HG02884 (cell line): ENCODE measurements at regions not wholly inside any gene's neighbourhood (a gene's known extent, or its start where the extent isn't known, plus 50 kb on each side); places are given as distances from the start of the nearest gene placed in this dataset.

Source experiments
- ATAC-seq: cut with Tn5 transposase; IDR thresholded peaks from one replicate; pipeline ENCODE4 v1.9.1; 2021; ENCODE audit warnings: mild to moderate bottlenecking, moderate library complexity; ENCODE audit not compliant: unreplicated experiment

DNA sequence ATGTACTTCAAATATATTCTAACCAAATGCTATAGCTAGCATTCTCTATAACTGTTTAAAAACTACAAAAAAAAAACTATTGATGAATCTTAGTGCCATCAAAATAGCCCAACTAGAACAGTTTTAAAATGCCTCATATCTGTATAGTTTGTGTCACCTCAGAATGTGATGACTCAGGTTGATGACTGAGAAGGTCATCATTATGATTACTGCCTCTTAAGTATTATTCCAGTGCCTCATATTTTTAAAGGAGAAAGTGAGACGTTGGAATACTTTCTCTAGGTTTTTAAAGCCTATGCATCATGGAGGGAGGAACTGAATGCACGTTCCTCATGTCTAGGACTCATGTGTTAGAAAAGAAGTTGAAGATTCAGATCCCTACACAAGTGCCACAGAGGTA, 88.2 kb downstream of the TMA16 start:
- no peak for ATAC-seq

DNA sequence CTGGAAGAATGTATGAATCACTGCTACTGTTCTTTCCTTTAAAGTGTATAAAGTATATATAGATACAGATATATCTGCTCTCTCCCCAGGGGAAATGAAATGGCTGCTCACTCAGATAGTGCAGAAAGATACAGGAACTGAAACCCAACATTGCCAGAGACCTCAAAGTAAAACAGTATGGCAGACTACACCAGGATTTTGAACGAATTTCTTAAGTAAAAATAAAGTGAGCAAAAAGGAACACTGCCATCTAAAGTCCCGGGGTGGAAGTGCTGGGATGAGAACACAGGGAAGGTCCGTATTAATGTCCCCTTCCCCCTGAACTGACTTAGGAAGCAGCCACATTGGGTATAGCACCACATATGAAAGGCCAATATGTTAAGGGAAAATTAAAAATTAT, 93.4 kb downstream of the TMA16 start:
- ATAC-seq: peak; percentile 50

DNA sequence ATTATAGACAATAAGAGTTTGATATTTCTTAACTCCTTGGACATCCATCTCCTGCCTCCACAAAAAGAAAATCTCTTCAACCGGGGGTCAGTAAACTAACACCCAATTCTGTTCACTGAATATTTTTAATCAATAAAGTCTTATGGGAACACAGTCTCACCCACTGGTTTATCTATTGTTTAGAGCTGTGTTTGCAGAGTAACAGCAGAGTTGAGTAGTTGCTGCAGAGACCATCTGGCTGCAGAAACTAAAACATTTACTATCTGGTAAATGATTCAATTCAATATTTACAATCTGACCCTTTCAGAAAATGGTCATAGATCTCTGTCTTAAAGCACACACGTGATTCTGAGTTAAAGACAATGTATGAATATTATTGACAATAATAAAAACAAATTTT, 94.0 kb downstream of the TMA16 start:
- no peak for ATAC-seq

DNA sequence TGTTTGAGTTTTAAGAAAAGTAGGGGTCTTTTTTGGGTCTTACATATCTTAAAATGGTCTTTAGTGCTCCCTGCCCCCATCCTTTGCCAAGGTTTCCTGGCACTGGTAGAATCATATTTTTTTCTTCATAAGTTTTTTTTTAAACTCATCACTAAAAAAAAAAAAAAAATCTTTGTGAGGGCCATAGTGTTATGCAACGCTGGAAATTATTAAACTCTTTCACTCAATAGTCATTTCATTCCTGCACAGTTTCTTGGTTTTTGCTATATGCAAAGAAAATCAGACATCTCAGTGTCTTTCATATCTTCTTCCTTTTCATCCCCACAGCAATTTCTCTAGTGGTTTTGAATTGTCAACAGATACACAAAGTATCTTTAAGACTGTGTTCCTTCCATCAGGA, 95.6 kb downstream of the TMA16 start:
- ATAC-seq: peak; percentile 36

DNA sequence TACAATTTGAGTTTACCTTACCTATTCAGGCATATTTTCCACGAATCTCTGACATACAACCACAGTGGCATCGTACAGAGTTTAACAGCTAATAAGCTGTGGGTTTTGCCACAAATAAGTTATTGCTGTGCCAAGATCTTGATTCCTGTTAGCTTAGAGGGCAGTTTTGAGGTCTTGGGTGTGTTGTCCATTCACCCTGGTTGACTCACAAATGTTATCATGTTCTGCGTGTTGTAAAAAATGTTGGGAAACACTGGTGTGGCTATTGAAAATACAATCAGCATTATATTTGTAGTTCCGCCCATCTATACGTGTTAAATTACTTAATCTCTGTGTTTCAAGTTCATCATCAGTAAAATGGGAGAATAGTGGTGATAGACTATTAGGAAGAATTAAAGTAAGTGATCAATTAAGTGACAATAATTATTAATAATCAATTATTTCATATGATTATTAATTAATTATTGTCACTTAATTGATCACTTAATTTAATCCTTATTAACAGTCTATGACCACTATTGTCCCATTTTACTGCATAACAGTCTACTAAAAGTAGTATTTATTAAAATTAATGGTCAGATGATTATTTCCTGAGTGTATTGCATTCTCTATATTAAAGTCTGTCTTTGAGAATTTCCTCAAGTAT, 96.3 kb downstream of the TMA16 start:
- no peak for ATAC-seq

DNA sequence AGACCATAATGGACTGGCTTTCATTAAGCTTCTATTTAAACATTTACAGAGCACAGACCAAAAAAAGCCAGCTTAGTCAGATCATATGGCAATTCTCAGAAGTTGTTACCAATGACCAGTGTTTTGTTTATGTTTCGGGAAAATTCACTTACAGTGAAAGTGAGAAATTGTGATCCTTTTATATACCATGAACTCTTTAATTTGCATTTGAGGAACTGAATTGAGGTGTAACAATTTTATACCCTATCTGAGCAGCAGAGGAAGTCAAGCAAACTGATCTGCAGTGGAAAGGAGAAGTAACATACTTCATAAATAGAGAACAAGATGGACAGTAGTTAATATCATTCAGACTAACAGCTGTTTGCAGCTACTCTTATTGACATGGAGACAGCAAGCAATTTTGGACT, 97.1 kb downstream of the TMA16 start:
- ATAC-seq: peak; percentile 77

DNA sequence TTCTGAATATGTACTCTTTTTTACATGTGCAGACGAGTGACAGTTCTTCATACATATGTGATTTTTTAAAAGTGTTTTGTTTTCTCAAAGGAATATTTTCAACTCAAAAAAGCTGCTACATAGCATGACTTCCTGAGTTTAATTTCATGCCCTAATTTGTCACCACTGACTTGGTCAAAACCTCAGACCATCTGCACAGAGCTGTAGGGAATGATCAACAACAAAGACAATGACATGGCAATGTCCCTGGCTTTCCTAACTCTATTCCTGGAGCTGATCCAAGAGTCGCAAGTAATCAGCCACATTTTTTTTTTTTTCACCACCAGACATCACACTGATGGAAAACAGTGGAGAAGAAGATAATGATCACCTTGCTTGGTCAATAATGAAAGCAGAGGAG, 97.7 kb downstream of the TMA16 start:
- ATAC-seq: no peak

DNA sequence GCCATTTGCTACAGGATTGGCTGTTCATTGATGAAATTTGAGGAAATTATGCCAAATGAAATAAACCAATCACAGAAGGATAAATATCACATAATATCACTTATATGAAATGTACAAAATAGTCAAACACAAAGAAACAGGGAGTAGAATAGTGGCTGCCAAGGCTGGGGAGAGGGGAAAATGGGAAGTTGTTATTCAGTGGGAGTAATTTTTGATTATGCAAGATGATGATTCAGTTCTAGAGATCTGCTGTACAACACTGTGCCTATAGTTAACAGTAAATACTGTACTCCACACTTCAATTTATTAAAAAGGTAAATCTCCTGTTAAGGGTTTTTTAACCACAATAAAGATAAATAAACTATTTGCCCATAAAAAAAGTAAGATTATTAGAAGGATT, 101.1 kb downstream of the TMA16 start:
- no peak for ATAC-seq

DNA sequence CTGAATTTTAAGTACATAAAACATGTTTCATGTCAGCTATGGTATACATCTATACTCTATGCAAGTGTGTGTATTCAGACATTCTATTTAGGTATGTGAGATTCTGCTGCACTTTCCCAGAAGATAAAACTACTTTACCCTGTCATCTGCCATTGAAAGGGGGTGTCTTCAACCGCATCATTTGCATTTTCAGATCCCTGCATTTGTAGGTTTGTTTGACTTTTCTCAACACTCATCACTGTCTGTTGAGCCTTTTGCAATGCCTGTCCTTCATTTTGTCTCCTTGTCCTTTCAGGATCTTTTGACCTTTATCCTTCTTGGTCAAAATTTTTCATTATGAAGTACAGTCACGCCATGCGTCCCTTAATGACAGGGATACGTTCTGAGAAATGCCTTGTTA, 103.5 kb downstream of the TMA16 start:
- ATAC-seq: peak; percentile 62

DNA sequence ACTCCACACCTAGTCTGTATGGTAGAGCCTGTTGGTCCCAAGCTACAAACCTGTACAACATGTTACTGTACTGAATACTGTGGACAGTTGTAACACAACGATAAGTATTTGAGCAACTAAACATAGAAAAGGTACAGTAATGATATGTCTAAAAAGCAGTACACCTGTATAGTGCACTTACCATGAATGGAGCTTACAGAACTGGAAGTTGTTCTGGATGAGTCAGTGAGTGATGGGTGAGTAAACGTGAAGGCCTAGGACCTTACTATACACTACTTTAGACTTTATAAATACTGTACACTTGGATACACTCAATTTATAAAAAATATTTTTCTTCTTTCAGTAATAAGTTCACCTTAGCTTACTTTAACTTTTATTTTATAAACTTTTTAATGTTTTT, 104.0 kb downstream of the TMA16 start:
- peak; percentile 21 for ATAC-seq

DNA sequence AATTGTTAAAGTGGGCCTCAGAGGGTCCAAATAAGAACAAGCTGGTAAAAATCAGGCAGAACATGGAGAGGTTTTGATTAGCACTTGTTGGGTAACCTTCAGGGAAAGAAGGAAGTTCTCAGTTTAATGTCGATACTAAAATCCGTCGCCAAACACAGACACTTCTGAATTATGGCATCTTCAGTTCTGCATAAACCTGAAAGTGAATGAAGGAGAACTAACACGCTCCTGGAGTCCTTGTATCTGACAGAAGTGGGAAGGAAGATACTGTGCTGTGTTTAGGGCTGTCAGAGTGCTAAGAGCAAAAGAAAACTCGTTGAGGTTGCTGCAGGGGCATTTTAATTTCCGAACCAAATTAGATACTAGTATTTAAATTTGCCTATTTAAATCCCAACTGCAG, 106.2 kb downstream of the TMA16 start:
- ATAC-seq: peak; percentile 47

DNA sequence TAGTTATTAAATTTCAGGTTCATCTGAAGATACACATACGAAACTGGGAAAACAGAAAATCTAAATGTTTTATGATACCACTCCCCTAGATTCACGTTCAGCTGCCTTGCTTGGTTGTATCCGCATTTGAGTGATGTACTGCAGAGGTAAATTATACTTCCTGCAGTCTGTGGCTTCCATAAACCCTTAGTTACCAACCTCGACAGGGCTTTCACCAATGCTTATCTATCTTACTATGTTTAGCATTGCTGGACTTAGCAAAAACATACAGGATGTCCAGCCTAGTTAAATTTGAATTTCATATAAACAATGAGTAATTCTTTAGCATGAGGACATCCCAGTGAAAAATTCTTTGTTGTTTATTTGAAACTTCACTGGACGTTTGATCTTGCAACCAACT, 108.8 kb downstream of the TMA16 start:
- ATAC-seq: no peak

DNA sequence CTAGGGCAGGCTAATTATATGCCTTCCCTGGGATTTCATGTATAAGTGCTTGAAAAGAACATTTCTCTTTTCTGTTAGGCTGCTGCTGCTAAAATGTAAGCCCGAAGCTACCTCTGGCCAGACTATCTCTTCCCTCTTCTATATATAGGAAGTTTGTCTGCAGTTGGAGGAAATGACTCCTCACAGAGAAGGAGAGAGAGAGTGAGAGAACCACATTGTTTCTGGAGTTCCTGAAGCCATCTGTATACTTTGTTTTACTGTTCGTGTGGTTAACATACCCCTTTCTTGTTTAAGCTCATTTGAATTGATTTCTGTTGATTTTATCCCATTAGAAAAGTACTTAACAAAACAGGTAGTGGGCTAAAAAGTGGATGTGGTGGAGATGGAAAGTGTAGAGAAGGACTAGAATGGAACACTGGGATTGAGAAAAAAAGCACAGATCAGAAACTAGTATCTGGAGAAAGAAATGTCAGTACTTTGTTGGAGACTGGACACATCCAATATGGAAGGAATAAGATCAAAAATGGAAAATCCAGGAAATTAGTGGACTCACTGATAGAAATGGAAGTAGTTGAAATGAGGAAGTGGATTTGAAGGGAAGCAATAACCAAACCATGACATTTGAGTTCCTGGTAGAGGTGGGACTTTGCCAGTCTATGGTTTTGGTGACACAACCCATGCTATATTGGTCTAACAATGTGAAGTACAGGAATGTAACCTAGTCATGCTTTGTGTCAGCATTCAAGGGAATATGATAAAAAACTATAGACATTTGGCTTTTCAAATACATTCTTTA, 112.6 kb downstream of the TMA16 start:
- ATAC-seq: peak; percentile 34

DNA sequence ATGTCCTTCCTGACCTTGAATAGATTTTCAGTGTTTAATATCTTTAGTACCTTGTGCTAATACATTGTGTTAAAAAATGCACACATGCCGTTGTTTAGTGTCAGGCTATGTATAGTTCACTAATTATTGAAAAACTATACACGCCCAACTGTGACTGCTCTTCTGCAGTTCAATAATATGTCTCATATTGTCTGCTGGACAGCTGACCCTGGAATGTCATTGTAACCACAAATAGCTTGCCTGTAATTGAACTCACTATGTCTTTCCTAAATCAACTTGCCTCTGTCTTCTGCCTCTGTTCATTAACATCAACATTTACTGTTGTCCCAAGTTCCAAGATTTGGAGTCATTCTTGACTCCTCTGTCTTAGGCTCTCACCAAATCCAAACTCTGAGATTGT, 114.5 kb downstream of the TMA16 start:
- ATAC-seq: no peak

DNA sequence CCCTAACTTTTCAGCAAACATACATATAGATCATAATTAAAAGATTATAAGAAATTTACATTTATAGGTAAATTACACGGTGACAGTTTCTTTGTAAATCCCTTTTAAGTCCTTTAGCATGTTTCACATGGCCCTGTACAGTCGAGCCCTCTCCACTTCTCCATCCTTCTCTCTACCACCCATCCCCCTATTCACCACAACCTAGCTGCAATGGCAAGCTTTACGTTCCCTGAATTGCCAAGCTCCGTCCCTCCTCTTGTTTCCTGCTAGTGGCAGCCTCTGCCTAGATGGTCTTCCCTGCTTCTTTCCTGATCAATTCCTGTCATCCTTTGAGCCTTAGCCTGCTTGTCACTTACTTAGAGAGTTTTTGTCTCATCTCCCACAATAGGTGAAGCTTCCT, 116.2 kb downstream of the TMA16 start:
- no peak for ATAC-seq

DNA sequence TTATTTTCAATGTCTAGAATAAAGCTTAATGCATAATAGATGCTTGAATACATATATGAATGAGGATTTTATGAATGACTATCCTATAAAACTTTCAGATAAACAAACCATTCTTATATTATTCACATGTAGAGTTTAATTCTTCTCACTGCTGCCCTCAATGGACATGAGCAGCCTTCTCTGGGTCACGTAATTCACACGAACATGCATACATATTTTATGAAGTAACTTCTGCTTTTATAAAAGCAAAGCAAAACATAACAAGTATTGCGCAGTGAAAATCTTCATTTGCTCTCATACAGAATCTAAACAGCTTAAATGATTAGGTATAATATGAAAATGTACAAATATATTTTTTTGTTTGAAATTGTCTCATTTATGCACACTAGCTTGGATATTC, 116.7 kb downstream of the TMA16 start:
- no peak for ATAC-seq

DNA sequence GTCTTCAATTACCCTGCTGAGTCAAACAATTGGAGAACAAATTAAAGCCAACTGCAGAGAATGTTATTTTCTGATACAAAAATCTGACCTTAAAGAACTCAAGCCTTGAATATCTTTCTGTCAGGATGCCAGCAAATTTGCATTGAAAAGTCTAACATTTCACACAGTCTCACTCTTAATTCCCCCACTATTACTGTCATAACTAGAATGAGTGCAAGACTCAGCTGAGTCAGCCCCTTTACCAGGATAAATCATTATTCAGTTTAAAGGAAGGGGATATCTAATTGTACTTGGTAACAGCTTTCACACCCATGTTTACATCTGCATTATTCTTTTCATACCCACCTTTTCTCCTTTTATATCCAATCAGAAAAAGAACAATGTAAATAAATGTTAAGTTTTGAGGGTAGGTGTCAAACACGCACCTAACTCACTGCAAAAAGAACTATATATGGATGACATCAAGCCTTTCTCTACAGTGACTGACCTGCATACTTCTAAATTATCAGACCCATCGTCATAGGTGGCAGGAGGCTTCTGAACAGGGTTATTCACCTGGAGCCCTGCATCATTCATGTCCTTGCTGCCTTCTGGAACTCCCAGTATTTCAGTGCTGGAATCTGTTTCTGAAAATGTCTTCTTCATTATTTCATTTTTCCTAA, 117.4 kb downstream of the TMA16 start:
- peak; percentile 59 for ATAC-seq

DNA sequence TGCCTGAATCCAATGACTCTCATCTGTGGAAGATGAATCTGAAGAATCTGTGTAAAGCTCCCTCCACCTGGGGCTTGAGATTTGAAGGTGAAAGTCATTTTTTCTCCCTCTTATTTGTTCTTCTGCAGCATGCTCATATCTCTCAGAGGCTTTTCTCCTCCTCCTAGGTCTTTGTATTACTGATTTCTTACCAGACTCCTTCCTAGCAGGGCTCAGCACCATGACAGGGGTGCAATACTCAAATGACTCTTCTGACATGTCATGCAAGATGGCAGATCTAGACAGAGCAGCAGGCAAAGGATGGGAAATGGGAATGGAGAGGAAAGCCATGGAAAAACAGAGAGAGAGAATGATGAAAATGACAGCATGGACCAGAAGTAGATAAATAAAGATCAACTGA, 118.3 kb downstream of the TMA16 start:
- peak; percentile 39 for ATAC-seq

DNA sequence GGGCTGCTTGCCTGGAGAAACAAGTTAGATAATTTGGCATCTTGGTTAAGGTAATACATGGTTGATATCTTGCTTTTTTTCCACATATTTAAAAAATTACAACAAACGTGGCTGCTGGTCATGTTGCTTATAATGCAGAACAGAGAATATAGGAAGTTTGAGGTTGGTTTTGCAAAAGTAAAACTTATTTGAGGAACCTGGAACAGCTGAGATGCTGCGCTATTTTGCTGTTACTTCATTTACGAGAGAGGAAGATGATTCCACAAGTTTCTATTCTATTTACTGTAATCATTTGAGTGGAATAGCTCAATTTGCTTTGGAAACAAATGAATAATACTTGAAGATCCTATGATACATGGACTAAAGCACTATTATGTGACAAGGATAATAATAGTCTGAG, 118.9 kb downstream of the TMA16 start:
- ATAC-seq: no peak

DNA sequence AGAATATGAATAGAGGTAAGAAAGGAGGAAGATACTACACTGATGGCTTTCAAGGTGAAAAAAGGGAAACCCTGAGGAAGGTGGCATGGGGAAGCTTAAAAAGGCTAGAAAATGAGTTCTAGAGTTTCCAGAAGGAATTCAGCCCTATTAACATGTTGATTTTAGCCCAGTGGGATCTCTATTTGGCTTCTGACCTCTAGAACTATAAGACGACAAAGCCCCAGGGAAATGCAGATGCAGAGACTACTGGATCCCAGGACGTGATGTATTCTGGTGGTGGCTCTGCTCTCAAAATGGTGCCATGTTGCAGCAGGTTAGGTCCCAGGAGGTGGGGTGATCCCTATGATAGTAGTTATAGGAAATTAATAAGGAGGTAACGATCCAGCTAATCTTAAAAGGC, 120.4 kb downstream of the TMA16 start:
- no peak for ATAC-seq

DNA sequence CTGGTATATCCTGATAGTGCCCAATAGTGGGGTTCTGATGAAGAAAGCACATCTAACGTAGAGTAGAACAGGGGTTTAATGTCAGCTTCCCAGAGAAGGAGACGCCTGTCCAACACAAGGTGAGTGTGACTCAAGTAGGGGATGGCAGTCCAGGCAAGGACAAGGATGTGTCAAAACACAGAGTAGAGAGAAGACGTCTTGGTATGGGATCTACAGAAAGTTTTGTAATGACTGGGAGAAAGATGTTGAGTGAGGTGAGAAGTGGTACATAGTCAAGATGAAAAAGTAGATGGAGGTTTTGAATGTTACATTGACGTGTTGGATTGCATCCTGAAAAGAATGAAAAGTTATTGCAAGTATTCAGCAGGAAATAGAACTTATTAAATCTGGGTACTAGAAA, 124.4 kb downstream of the TMA16 start:
- ATAC-seq: no peak

DNA sequence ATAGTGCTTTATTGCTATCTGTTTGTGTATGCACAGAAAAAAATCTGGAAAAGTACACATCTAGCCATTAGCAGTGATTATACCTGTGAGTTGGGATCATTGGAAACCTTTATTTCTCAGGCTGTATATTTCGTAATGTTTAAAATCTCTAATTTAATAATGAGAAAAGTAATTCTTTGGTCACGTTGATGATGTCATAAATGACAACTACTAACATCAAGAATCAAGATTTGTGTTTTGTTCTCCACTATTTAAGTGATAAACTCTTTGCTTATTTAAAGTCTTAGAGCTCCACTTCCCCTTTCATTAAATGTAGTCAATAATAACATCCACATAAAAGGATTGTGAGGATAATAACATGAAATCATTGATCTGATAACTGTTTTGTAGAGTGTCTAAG, 126.2 kb downstream of the TMA16 start:
- ATAC-seq: no peak
